ENCODE measurements at regions not wholly inside any gene's neighbourhood (a gene's known extent, or its start where the extent isn't known, plus 50 kb on each side); places are given as distances from the start of the nearest gene placed in this dataset.

- H3K9me3 ChIP-seq (ENCODE audit: control insufficient read depth in 5 of 5, low read length in 5 of 5) = no peaks in the 10 kb centered on the region
- H3K4me3 ChIP-seq (ENCODE audit: low read depth in 1 of 5, low read length in 5 of 5) = no peak overlapping the region
- H3K9ac ChIP-seq (ENCODE audit: low read length in 5 of 5) = no peak overlapping the region
- H3K4me1 ChIP-seq (ENCODE audit: control insufficient read depth in 5 of 5, insufficient read depth in 5 of 5, low read length in 5 of 5) = no peaks in the 10 kb centered on the region
- no peak overlapping the region for H3K27ac ChIP-seq (ENCODE audit: low read depth, low read length)
- no peaks in the 10 kb centered on the region for H3K36me3 ChIP-seq (ENCODE audit: control insufficient read depth in 5 of 5, insufficient read depth in 5 of 5, low read length in 5 of 5)
- H3K27me3 ChIP-seq (ENCODE audit: control insufficient read depth in 5 of 5, insufficient read depth in 4 of 5, low read length in 5 of 5) = no peaks in the 10 kb centered on the region
Observed at GRCh38 chr4:156456830-156457229, 503.2 kb upstream of the CTSO start.

GRCh38 chr4:156443488-156443887, 489.8 kb upstream of the CTSO start:
- Histone ChIP-seq H3K4me1 (ENCODE audit: control insufficient read depth in 5 of 5, insufficient read depth in 5 of 5, low read length in 5 of 5) (no peaks in the 10 kb centered on the region), H3K9me3 (ENCODE audit: control insufficient read depth in 5 of 5, low read length in 5 of 5) (no peaks in the 10 kb centered on the region), H3K9ac (ENCODE audit: low read length in 5 of 5) (no peak overlapping the region), H3K36me3 (ENCODE audit: control insufficient read depth in 5 of 5, insufficient read depth in 5 of 5, low read length in 5 of 5) (no peaks in the 10 kb centered on the region), H3K27ac (ENCODE audit: low read depth, low read length) (no peak overlapping the region), H3K4me3 (ENCODE audit: low read depth in 1 of 5, low read length in 5 of 5) (no peak overlapping the region), H3K27me3 (ENCODE audit: control insufficient read depth in 5 of 5, insufficient read depth in 4 of 5, low read length in 5 of 5) (no peaks in the 10 kb centered on the region)

DNA sequence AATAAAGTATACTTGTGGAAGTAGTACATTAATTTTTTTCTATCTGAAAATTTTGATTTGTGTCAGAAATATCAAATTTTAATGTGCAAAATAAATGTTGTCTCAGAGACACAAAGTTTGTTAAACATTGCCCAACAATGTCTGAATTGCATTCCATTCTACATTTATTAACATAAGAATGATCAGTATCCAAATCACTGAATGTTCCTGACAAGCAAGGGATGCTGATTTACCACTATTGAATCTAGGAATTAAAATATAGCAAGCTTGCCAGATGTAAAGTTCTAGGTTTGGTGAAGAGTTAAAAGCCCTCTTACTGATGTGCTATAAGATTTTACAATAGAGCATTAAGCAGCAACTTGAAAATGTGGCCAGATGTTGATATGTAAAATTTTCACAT, 489.2 kb upstream of the CTSO start:
- Histone ChIP-seq H3K27ac (ENCODE audit: low read depth, low read length) (no peak overlapping the region), H3K4me1 (ENCODE audit: control insufficient read depth in 5 of 5, insufficient read depth in 5 of 5, low read length in 5 of 5) (no peaks in the 10 kb centered on the region), H3K9ac (ENCODE audit: low read length in 5 of 5) (no peak overlapping the region), H3K9me3 (ENCODE audit: control insufficient read depth in 5 of 5, low read length in 5 of 5) (no peaks in the 10 kb centered on the region), H3K27me3 (ENCODE audit: control insufficient read depth in 5 of 5, insufficient read depth in 4 of 5, low read length in 5 of 5) (no peaks in the 10 kb centered on the region), H3K4me3 (ENCODE audit: low read depth in 1 of 5, low read length in 5 of 5) (no peak overlapping the region), H3K36me3 (ENCODE audit: control insufficient read depth in 5 of 5, insufficient read depth in 5 of 5, low read length in 5 of 5) (no peaks in the 10 kb centered on the region)

DNA sequence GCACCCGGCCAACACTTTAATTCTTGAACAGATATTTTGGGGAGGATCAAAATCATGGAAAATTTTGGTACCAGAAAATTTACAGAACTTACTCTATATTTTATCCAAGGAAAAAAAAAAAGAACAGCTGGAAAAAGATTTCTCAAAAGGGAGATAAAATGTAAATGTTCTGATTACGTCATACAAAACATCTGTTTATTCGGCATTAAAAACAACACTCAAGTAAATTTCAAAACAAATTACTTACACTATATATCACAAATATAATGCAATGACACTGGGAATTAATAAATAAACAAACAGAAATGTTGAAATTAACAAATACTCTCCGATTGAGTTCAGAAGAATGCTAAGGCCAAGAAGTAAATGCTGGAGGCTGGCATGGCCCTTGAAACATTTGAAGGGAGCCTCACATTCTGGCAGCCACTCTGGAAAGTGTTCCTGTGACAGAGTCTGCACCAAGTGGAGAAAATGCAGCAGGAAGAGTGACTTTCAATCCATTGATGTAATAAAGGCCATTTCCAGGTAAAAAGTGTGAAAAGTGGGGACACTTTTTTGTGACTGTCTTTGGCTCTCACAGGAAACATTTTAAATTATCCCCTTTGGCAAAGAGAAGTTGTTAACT, 486.0 kb upstream of the CTSO start:
- Histone ChIP-seq H3K4me1 (ENCODE audit: control insufficient read depth in 5 of 5, insufficient read depth in 5 of 5, low read length in 5 of 5) (no peaks in the 10 kb centered on the region), H3K9me3 (ENCODE audit: control insufficient read depth in 5 of 5, low read length in 5 of 5) (no peaks in the 10 kb centered on the region), H3K4me3 (ENCODE audit: low read depth in 1 of 5, low read length in 5 of 5) (no peak overlapping the region), H3K36me3 (ENCODE audit: control insufficient read depth in 5 of 5, insufficient read depth in 5 of 5, low read length in 5 of 5) (no peaks in the 10 kb centered on the region), H3K27me3 (ENCODE audit: control insufficient read depth in 5 of 5, insufficient read depth in 4 of 5, low read length in 5 of 5) (no peaks in the 10 kb centered on the region), H3K27ac (ENCODE audit: low read depth, low read length) (no peak overlapping the region), H3K9ac (ENCODE audit: low read length in 5 of 5) (no peak overlapping the region)

DNA sequence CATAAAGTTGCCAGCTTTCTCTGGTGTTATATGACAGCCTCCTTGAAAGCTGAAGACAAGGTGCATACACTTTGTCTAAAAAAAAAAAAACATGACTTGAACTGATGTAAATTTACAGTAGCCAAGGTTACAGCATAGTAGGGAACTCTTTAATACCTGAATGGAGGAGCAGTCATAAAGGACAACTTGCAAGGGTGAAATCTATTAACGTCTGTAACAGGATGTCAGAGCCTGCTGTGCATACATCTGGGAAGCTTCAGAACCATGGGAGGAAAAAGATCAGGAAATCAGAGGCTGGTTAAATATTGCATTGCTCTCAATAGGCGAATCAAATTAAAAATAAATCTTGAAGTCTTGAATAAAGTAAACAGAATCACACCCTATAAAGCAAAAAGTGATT, 484.0 kb upstream of the CTSO start:
- Histone ChIP-seq H3K27ac (ENCODE audit: low read depth, low read length) (no peak overlapping the region), H3K36me3 (ENCODE audit: control insufficient read depth in 5 of 5, insufficient read depth in 5 of 5, low read length in 5 of 5) (no peaks in the 10 kb centered on the region), H3K4me1 (ENCODE audit: control insufficient read depth in 5 of 5, insufficient read depth in 5 of 5, low read length in 5 of 5) (no peaks in the 10 kb centered on the region), H3K9ac (ENCODE audit: low read length in 5 of 5) (no peak overlapping the region), H3K4me3 (ENCODE audit: low read depth in 1 of 5, low read length in 5 of 5) (no peak overlapping the region), H3K9me3 (ENCODE audit: control insufficient read depth in 5 of 5, low read length in 5 of 5) (no peaks in the 10 kb centered on the region), H3K27me3 (ENCODE audit: control insufficient read depth in 5 of 5, insufficient read depth in 4 of 5, low read length in 5 of 5) (no peaks in the 10 kb centered on the region)

DNA sequence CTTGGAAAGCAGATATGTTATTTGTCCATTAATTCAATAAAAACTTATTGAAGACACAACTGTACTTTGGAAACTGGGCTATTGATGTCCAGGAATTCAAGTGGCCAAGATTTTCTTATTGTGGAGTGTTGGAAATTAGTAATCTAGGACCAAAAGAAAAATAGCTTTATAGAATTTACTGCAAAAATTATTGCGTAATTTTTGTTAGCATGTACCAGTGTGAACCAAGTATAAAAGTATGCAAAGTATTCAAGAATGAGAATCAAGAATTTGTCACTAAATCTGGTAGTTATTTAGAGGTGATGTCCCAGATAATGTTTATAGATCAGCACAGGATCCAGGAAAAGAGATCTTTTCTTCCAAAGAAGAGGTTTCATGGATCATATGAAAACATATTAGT, 468.9 kb upstream of the CTSO start:
- H3K36me3 ChIP-seq (ENCODE audit: control insufficient read depth in 5 of 5, insufficient read depth in 5 of 5, low read length in 5 of 5) = no peaks in the 10 kb centered on the region
- no peak overlapping the region for H3K4me3 ChIP-seq (ENCODE audit: low read depth in 1 of 5, low read length in 5 of 5)
- H3K27me3 ChIP-seq (ENCODE audit: control insufficient read depth in 5 of 5, insufficient read depth in 4 of 5, low read length in 5 of 5) = no peaks in the 10 kb centered on the region

DNA sequence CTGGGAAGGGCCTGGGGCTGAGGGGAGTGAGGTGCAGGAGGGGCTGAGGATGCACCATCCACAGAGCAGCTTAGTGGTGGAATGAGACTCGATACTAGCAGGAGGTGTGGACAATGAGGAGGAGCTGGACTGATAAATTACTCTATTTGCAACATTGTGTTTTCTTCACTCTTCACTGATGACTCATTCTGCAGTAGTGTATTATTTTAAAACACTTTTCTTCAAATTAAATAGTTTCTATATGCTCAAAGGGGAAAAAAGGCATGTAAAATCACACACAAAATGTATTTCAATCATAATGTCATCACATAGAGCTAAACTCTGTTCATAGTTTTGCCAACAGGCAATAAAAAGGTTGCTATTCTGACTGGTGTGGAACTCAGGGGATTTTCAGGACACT, 467.0 kb upstream of the CTSO start:
- no peak overlapping the region for H3K9ac ChIP-seq (ENCODE audit: low read length in 5 of 5)
- peaks cover 0 to 13% (median 5%) of the 10 kb centered on the region in 5 donors for H3K4me1 ChIP-seq (ENCODE audit: control insufficient read depth in 5 of 5, insufficient read depth in 5 of 5, low read length in 5 of 5)
- H3K4me3 ChIP-seq (ENCODE audit: low read depth in 1 of 5, low read length in 5 of 5) = no peak overlapping the region
- H3K27ac ChIP-seq (ENCODE audit: low read depth, low read length) = no peak overlapping the region
- no peaks in the 10 kb centered on the region for H3K36me3 ChIP-seq (ENCODE audit: control insufficient read depth in 5 of 5, insufficient read depth in 5 of 5, low read length in 5 of 5)
- no peaks in the 10 kb centered on the region for H3K27me3 ChIP-seq (ENCODE audit: control insufficient read depth in 5 of 5, insufficient read depth in 4 of 5, low read length in 5 of 5)
- H3K9me3 ChIP-seq (ENCODE audit: control insufficient read depth in 5 of 5, low read length in 5 of 5) = no peaks in the 10 kb centered on the region

More for the DNA sequence above, 468.9 kb upstream of the CTSO start:
- Histone ChIP-seq H3K27ac (ENCODE audit: low read depth, low read length) (no peak overlapping the region), H3K9me3 (ENCODE audit: control insufficient read depth in 5 of 5, low read length in 5 of 5) (no peaks in the 10 kb centered on the region), H3K9ac (ENCODE audit: low read length in 5 of 5) (no peak overlapping the region), H3K4me1 (ENCODE audit: control insufficient read depth in 5 of 5, insufficient read depth in 5 of 5, low read length in 5 of 5) (peaks cover 0 to 13% (median 5%) of the 10 kb centered on the region in 5 donors)

GRCh38 chr4:156419080-156419685, 465.5 kb upstream of the CTSO start:
- Histone ChIP-seq H3K36me3 (ENCODE audit: control insufficient read depth in 5 of 5, insufficient read depth in 5 of 5, low read length in 5 of 5) (no peaks in the 10 kb centered on the region), H3K4me3 (ENCODE audit: low read depth in 1 of 5, low read length in 5 of 5) (no peak overlapping the region), H3K4me1 (ENCODE audit: control insufficient read depth in 5 of 5, insufficient read depth in 5 of 5, low read length in 5 of 5) (peaks cover 0 to 13% (median 5%) of the 10 kb centered on the region in 5 donors), H3K27me3 (ENCODE audit: control insufficient read depth in 5 of 5, insufficient read depth in 4 of 5, low read length in 5 of 5) (no peaks in the 10 kb centered on the region), H3K9ac (ENCODE audit: low read length in 5 of 5) (no peak overlapping the region), H3K27ac (ENCODE audit: low read depth, low read length) (no peak overlapping the region), H3K9me3 (ENCODE audit: control insufficient read depth in 5 of 5, low read length in 5 of 5) (no peaks in the 10 kb centered on the region)

GRCh38 chr4:156414406-156414805, 460.7 kb upstream of the CTSO start:
- H3K9me3 ChIP-seq (ENCODE audit: control insufficient read depth in 5 of 5, low read length in 5 of 5) = no peaks in the 10 kb centered on the region
- no peak overlapping the region for H3K4me3 ChIP-seq (ENCODE audit: low read depth in 1 of 5, low read length in 5 of 5)
- H3K4me1 ChIP-seq (ENCODE audit: control insufficient read depth in 5 of 5, insufficient read depth in 5 of 5, low read length in 5 of 5) = peaks cover 0 to 5% (median 2%) of the 10 kb centered on the region in 5 donors
- H3K27ac ChIP-seq (ENCODE audit: low read depth, low read length) = no peak overlapping the region
- H3K9ac ChIP-seq (ENCODE audit: low read length in 5 of 5) = no peak overlapping the region
- no peaks in the 10 kb centered on the region for H3K36me3 ChIP-seq (ENCODE audit: control insufficient read depth in 5 of 5, insufficient read depth in 5 of 5, low read length in 5 of 5)
- no peaks in the 10 kb centered on the region for H3K27me3 ChIP-seq (ENCODE audit: control insufficient read depth in 5 of 5, insufficient read depth in 4 of 5, low read length in 5 of 5)

DNA sequence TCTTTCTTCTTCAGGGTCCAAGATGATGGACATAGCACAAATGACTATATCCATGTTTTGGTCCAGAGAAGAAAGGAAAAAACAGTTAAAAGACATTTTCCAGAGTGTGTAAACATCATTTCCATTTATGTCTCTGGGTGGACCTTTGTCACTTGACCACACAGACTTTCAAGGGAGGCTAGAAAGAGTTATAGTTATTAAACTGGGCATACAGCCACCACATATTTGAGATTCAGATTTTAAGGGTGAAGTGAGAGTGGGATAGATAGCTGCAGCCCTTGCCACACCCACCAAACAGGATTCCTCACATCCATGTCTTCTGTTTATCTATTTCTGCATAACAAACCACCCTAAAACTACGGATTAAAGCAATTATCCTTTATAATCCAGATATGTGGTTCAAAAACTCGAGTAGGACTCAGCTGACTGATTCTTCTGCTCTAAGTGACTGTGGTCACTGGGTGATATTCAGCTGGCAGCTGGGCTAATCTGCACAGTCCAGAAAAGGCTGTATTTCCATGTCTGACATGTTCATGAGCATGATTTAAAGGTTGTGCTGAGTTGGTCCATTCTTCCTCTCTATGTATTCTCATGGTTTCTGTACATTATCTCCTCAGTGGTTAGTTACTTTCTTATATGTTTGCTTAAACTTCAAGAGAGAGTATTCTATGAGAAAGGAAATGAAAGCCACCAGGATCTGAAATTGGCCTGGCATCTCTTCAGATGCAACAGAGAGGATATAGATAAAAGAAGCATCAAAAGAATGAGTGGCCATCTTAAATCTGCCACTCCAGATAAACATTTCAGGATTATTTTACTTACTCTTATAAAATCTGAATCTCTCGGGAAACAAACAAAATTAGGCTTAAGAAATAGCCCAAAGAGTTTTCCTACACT, 459.8 kb upstream of the CTSO start:
- no peak overlapping the region for H3K4me3 ChIP-seq (ENCODE audit: low read depth in 1 of 5, low read length in 5 of 5)
- H3K36me3 ChIP-seq (ENCODE audit: control insufficient read depth in 5 of 5, insufficient read depth in 5 of 5, low read length in 5 of 5) = no peaks in the 10 kb centered on the region
- H3K27me3 ChIP-seq (ENCODE audit: control insufficient read depth in 5 of 5, insufficient read depth in 4 of 5, low read length in 5 of 5) = no peaks in the 10 kb centered on the region
- H3K9me3 ChIP-seq (ENCODE audit: control insufficient read depth in 5 of 5, low read length in 5 of 5) = no peaks in the 10 kb centered on the region
- no peaks in the 10 kb centered on the region for H3K4me1 ChIP-seq (ENCODE audit: control insufficient read depth in 5 of 5, insufficient read depth in 5 of 5, low read length in 5 of 5)
- H3K27ac ChIP-seq (ENCODE audit: low read depth, low read length) = no peak overlapping the region
- H3K9ac ChIP-seq (ENCODE audit: low read length in 5 of 5) = no peak overlapping the region
